ENCODE measurements at regions not wholly inside any gene's neighbourhood (a gene's known extent, or its start where the extent isn't known, plus 50 kb on each side); places are given as distances from the start of the nearest gene placed in this dataset.

DNA sequence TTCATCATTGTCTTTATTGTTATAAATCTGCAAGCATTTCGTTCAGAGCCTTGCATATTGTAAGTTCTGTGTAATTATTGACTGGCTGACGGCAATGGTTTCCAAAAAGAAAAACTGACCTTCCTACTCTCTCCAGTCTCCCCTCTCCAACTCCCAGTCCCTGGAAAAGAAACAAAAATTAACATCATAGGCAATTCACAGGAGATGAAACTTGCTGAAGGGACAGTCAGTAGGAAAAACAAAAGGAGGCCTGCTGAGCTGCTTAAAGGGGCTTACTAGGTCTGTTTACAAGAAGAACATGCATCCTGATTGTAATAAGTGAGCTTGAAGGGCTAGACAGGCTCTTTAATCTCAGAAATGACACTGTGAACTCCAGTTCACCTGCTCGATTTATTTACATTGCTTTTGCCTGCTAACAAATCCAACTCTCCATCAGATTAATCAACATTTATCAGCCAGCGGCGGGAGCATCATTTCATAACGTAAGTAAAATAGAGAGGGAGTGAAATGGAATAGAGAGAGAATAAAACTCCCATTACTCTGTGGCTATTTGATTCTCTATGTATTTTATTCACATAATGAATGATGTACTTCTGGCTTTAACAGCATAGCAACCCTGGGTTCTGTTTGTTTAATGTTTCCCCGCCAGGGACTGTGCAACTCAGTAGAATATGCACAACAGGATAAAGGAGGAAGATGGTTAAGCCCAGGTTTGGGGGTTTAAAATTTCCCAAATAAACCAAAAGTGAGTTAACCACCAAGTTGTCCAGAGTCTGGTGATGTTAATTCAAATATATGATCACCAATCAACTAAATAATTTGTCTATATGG, 256.7 kb upstream of the SETBP1 start:
- Mint-ChIP-seq H3K9me3 (ENCODE audit: insufficient read depth) (peaks cover 2% of the 10 kb centered on the region), H3K4me3 (no peak overlapping the region), H3K27me3 (no peaks in the 10 kb centered on the region), H3K4me1 (no peaks in the 10 kb centered on the region), H3K27ac (no peak overlapping the region)
- Histone ChIP-seq H3K4me3 (ENCODE audit: control extremely low read depth in 1 of 5, extremely low read depth in 1 of 5, insufficient read depth in 1 of 5, low read depth in 2 of 5, low read length in 4 of 5) (no peak overlapping the region), H3K36me3 (replicated peaks in 1 of 2; ENCODE audit: control extremely low read depth in 1 of 2, control insufficient read depth in 1 of 2, extremely low read depth in 1 of 2, insufficient read depth in 2 of 2, low read length in 1 of 2) (no peaks in the 10 kb centered on the region), H3K27me3 (replicated peaks in 1 of 4; ENCODE audit: control extremely low read depth in 1 of 4, control insufficient read depth in 3 of 4, insufficient read depth in 4 of 4, low read length in 3 of 4) (no peaks in the 10 kb centered on the region), H3K9me3 (ENCODE audit: control extremely low read depth in 1 of 3, control insufficient read depth in 2 of 3, insufficient read depth in 1 of 3, low read length in 2 of 3) (peaks cover 0 to 2% (median 0%) of the 10 kb centered on the region in 3 donors), H3K9ac (ENCODE audit: low read length) (no peak overlapping the region), H3K4me2 (replicated peaks; ENCODE audit: low read depth, low read length, poor library complexity, severe bottlenecking) (no peak overlapping the region), H4K20me1 (ENCODE audit: control insufficient read depth, insufficient read depth, low read length, poor library complexity, severe bottlenecking) (no peaks in the 10 kb centered on the region), H3K4me1 (ENCODE audit: control insufficient read depth in 2 of 2, insufficient read depth in 2 of 2, low read length in 2 of 2) (no peaks in the 10 kb centered on the region), H3K79me2 (ENCODE audit: control insufficient read depth, insufficient read depth, low read length) (no peaks in the 10 kb centered on the region), H2AFZ (ENCODE audit: insufficient read depth, low read depth, low read length, poor library complexity, severe bottlenecking) (no peak overlapping the region), H3K27ac (ENCODE audit: low read length in 2 of 2) (no peak overlapping the region)
- CTCF ChIA-PET = no interaction called here
- no CpG with 5 or more reads among the region's 7 CpGs for WGBS (ENCODE audit: insufficient coverage)
- ATAC-seq (ENCODE audit: low read depth) (no peak), DNase-seq (no peak)
- POLR2A ChIA-PET = no interaction called here
- intact Hi-C loops (cut with micrococcal nuclease) = no loop called here
- TF ChIP-seq EZH2 (IDR thresholded peaks at IDR 0.05; ENCODE audit: borderline replicate concordance, insufficient read depth, low read depth, low read length, poor library complexity, severe bottlenecking) = no peak
- TF ChIP-seq, protein P1, sequence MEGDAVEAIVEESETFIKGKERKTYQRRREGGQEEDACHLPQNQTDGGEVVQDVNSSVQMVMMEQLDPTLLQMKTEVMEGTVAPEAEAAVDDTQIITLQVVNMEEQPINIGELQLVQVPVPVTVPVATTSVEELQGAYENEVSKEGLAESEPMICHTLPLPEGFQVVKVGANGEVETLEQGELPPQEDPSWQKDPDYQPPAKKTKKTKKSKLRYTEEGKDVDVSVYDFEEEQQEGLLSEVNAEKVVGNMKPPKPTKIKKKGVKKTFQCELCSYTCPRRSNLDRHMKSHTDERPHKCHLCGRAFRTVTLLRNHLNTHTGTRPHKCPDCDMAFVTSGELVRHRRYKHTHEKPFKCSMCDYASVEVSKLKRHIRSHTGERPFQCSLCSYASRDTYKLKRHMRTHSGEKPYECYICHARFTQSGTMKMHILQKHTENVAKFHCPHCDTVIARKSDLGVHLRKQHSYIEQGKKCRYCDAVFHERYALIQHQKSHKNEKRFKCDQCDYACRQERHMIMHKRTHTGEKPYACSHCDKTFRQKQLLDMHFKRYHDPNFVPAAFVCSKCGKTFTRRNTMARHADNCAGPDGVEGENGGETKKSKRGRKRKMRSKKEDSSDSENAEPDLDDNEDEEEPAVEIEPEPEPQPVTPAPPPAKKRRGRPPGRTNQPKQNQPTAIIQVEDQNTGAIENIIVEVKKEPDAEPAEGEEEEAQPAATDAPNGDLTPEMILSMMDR (IDR thresholded peaks at IDR 0.05) = no peak

DNA sequence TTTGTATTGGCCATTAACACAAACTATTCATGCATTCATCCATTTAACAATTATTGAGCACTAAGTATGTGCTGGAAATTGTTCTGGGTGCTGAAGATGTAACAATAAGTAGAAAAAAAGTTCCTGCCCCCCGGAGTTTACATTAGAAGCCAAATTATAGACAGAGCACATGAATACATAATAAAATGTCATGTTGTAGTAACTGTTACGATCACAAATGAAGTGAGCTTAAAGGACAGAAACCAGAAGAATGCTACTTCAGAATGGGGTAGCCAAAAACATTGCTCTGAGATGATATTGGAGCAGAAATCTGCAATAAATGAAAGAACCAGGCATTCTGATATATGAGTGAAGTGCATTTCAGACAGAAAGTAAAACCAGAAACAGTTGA, 256.0 kb upstream of the SETBP1 start:
- Mint-ChIP-seq H3K4me1 (no peaks in the 10 kb centered on the region), H3K27me3 (no peaks in the 10 kb centered on the region), H3K27ac (no peak overlapping the region), H3K4me3 (no peak overlapping the region), H3K9me3 (ENCODE audit: insufficient read depth) (peaks cover 2% of the 10 kb centered on the region)
- Histone ChIP-seq H3K9ac (ENCODE audit: low read length) (no peak overlapping the region), H3K4me2 (replicated peaks; ENCODE audit: low read depth, low read length, poor library complexity, severe bottlenecking) (no peak overlapping the region), H3K9me3 (ENCODE audit: control extremely low read depth in 1 of 3, control insufficient read depth in 2 of 3, insufficient read depth in 1 of 3, low read length in 2 of 3) (peaks cover 0 to 2% (median 0%) of the 10 kb centered on the region in 3 donors), H3K36me3 (replicated peaks in 1 of 2; ENCODE audit: control extremely low read depth in 1 of 2, control insufficient read depth in 1 of 2, extremely low read depth in 1 of 2, insufficient read depth in 2 of 2, low read length in 1 of 2) (no peaks in the 10 kb centered on the region), H4K20me1 (ENCODE audit: control insufficient read depth, insufficient read depth, low read length, poor library complexity, severe bottlenecking) (no peaks in the 10 kb centered on the region), H3K4me3 (ENCODE audit: control extremely low read depth in 1 of 5, extremely low read depth in 1 of 5, insufficient read depth in 1 of 5, low read depth in 2 of 5, low read length in 4 of 5) (no peak overlapping the region), H3K27ac (ENCODE audit: low read length in 2 of 2) (no peak overlapping the region), H3K79me2 (ENCODE audit: control insufficient read depth, insufficient read depth, low read length) (no peaks in the 10 kb centered on the region), H3K4me1 (ENCODE audit: control insufficient read depth in 2 of 2, insufficient read depth in 2 of 2, low read length in 2 of 2) (no peaks in the 10 kb centered on the region), H3K27me3 (replicated peaks in 1 of 4; ENCODE audit: control extremely low read depth in 1 of 4, control insufficient read depth in 3 of 4, insufficient read depth in 4 of 4, low read length in 3 of 4) (no peaks in the 10 kb centered on the region), H2AFZ (ENCODE audit: insufficient read depth, low read depth, low read length, poor library complexity, severe bottlenecking) (no peak overlapping the region)
- POLR2A ChIA-PET = no interaction called here
- no peak for DNase-seq
- CTCF ChIA-PET = no interaction called here
- no peak for ATAC-seq (ENCODE audit: low read depth)
- TF ChIP-seq, protein P1 (IDR thresholded peaks at IDR 0.05) = no peak
- no peak for TF ChIP-seq EZH2 (IDR thresholded peaks at IDR 0.05; ENCODE audit: borderline replicate concordance, insufficient read depth, low read depth, low read length, poor library complexity, severe bottlenecking)
- intact Hi-C loops (cut with micrococcal nuclease) = no loop called here
- WGBS (ENCODE audit: insufficient coverage) = no CpG with 5 or more reads among the region's 2 CpGs

Data from B cell (primary cell).